Activated T-cell treated with anti-CD3 and anti-CD28 coated beads, Interleukin-2, amount 50 U/mL, for 48 hours (primary cell): ENCODE measurements at regions not wholly inside any gene's neighbourhood (a gene's known extent, or its start where the extent isn't known, plus 50 kb on each side); places are given as distances from the start of the nearest gene placed in this dataset.
"Not testable (repeated sequence)": the region's sequence is repeated elsewhere in the genome, so short reads cannot be mapped to it uniquely, and the experiment has no call there.

Experiments used
- DNase-seq, 2 experiments: peaks; one replicate each; pipeline ENCODE4 v3.0.0-alpha.2; 2020

GRCh38 chr3:186453531-186453930 is 90.6 kb downstream of the CRYGS start:
- DNase-seq, result no peak

DNA sequence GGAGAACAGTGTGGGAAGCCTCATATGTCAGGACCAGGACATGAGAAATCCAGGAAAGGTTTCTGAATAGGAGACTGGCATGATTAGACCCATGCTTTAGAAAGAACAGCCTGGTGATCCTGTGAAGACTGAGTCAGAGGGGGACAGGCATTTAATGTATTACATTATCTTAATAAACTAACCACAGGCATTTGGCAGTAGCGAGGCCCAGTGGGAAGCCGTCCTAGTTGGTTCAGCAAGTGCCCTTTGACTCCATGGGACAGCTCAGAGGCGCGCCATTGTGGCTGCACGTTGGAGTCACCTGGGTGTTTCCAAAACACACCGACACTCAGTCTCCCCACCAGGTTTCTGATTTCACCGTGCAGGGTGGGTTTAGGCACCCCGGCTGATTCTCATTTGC is 90.5 kb upstream of the DGKG start:
- DNase-seq, result no peak

DNA sequence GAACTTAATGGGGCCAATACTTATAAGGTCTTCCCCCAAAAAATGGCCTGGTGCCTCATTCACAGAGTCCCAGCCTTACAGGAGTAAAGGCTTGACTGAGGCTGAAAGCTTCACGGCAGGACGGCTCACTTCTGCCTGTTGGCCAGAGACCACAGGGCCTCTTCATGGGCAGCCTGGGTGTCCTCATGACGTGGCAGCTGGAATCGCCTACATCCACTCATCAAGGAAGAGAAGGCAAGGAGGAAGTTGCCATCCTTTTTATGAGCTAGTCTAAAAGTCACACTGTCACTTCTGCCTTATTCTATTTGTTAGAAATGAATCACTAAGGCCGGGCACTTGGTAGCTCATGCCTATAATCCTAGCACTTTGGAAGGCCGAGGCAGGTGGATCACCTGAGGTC is 89.3 kb upstream of the DGKG start:
- no peak for DNase-seq

- DNase-seq, result no peak
Measured at GRCh38 chr3:186444974-186445373, 82.9 kb upstream of the DGKG start.

- no peak for DNase-seq
Measured at GRCh38 chr3:186444288-186444687, 82.3 kb upstream of the DGKG start.

DNA sequence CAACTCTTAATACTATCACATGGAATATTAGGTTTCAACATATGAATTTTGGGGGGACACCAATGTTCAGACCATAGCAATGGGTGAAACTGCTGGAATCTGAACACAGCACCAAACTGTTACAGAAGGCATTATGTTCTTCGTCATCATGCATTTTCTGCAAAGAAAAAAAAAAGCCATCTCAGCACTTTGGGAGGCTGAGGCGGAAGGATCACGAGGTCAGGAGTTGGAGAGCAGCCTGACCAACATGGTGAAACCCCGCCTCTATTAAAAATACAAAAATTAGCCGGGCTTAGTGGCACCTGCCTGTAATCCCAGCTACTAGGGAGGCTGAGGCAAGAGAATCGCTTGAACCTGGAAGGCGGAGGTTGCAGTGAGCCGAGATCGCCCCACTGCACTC is 80.9 kb upstream of the DGKG start:
- not testable (repeated sequence) for DNase-seq

DNA sequence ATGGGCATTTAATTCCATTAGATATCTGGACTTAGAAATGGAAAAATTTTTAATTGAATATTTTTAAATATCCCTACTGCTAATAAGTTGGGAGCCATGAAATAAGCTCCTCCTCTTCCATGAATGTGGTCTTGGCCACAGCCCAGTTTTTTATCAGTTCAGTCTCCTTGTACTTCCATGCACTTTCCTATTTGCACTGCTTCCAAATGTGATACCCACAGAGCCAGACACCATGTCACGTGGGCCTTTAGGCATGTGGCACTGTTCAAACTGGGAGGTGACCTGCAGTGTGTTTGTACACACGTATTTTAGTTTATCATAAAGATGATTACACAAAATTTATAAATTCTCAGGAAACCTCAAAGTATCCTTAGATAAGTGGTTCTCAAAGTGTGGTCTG is 80.1 kb upstream of the DGKG start:
- no peak for DNase-seq

GRCh38 chr3:186440891-186441290 is 78.9 kb upstream of the DGKG start:
- DNase-seq, result no peak

DNA sequence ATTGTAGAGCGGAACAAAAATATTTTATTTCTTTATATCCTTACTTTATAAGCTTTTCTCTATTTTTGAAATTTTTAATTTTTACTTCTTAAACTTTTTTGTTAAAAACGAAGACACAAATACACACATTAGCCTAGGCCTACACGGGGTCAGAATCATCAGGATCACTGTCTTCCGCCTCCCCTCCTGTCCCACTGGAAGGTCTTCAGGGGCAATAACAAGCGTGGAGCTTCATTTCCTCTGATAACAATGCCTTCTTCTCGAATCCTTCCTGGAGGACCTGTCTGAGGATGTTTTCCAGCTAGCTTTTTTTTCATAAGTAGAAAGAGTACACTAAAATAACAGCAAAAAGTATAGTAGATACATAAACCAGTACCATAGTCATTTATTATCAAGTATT is 77.7 kb upstream of the DGKG start:
- no peak for DNase-seq

DNA sequence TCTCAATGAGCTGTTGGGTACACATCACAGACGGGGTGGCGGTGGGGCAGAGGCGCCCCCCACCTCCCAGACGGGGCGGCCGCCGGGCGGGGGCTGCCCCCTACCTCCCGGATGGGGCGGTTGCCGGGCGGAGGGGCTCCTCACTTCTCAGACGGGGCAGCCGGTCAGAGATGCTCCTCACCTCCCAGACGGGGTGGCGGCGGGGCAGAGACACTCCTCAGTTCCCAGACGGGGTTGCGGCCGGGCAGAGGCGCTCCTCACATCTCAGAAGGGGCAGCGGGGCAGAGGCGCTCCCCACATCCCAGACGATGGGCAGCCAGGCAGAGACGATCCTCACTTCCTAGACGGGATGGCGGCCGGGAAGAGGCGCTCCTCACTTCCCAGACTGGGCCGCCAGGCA is 73.3 kb upstream of the DGKG start:
- DNase-seq, result not testable (repeated sequence)

DNA sequence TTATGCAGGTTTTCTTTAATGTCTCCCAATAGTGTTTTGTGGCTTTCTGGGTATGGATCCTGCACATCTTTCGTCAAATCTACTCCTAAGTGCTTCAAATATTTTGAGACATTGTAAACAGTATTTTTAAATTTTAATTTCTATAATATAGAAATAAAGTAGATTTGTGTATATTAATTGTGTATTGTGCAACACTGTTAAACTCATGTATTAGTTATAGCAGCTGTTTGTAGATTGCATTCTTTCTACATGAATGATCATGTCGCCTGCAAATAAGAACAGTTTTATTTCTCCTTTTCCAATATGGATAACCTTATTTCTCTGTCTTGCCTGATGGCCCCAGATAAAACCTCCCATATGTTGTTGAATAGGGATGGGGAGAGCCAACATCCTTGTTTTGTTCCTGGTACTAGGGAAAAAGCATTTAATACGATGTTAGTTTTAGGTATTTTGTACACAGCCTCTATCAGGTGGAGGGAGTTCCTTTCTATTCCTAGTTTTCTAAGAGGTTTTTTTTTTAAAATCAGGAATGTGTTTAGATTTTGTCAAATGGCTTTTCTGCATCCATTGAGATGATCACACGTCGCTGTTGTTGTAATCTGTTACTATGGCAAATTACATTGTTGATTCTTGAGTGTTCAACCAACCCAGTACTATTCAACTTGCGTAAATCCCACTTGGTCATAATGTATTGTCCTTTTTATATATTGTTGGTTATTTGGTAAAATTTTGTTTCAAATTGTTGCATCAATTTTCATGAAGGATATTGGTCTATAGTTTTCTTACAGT is 71.1 kb upstream of the DGKG start:
- DNase-seq, result no peak

DNA sequence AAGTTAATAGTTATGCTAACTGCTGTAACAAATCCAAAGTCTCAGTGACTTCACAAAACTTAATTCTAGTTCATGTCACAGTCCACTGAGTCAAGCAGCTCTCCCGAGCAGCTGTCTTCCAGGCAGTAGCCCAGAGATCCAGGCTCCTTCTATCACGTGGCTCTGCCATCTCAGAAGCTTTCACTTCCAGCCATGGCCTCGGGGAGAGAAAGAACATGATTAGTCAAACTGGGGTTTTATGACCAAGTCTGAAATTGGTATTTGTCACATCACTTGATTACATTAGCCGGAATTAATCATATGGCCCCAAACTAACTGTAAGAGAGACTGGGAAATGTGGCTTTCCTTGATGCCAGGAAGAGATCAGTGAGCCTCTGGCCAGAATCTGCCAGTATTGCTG is 70.2 kb upstream of the DGKG start:
- peak; percentile 39 to 40 for DNase-seq

- DNase-seq, result no peak
Measured at GRCh38 chr3:186427627-186428281, 65.7 kb upstream of the DGKG start.

DNA sequence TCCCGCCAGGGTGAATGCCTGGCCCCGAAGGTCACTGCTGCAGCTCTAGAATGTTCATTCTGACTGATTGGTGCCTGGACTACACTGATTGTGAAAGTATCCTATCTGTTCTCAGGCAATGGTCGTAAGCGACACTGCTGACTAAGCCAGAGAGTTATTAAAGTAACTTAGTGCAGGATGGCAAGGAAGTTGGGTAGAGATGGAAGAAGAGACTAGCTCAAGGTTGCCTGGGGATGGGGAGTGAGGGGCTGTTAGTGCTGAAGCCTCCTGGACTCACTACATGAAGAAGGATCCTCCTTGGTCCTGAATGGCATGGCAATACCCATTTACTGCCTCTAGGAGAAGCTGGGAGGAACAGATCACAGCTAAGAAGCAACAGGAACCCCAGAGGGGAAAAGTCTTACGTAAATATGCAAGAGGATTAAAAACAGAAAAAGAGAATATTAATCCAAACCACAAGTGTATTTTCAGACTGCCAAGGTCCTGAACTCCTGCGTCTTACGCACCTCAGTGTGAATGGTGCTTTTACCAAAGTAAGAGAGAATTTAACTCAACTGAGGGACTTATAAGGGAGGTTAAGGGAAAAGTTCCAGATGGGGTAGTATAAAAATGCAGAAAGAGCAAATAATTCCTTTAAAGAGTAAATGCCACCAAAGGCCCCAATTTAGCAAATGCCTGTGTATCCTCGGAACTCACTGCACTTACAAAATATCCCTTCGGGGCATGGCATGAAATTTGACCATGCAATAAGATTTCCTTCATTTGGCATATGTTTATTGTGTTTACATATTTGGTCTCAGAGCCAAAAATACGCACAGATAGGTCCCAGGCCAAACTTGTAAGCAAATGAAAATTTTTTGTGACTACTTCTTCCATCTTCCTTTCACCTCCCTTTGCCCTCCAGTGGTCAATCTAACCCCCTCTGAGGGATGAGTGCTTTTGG is 64.0 kb upstream of the DGKG start:
- no peak for DNase-seq

- DNase-seq, result no peak
Measured at GRCh38 chr3:186421946-186422345, 59.9 kb upstream of the DGKG start.

DNA sequence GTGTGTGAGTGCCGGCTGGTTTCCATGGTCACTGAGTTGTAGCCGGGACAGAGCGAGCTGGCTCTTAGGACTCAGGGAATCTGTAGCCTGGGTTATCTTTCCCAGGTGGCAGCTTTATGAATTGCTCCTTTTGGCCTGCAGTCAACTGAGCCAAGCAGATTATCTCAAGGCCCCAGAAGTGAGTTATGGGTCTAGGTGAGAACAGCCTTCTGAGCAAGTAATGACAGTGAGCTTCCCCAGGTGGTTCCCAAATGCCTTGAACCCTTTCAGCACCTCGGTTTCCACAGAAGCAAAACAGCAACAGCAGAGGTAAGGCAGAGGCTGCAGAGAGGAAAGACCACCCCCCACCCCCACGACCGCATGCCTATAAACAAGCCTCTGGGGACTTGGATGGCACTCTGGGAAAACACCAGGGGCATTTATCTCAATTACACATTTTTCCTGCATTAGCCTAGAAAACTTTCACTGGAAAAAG is 56.7 kb upstream of the DGKG start:
- DNase-seq, result no peak

- no peak for DNase-seq
Measured at GRCh38 chr3:186417791-186418190, 55.8 kb upstream of the DGKG start.

DNA sequence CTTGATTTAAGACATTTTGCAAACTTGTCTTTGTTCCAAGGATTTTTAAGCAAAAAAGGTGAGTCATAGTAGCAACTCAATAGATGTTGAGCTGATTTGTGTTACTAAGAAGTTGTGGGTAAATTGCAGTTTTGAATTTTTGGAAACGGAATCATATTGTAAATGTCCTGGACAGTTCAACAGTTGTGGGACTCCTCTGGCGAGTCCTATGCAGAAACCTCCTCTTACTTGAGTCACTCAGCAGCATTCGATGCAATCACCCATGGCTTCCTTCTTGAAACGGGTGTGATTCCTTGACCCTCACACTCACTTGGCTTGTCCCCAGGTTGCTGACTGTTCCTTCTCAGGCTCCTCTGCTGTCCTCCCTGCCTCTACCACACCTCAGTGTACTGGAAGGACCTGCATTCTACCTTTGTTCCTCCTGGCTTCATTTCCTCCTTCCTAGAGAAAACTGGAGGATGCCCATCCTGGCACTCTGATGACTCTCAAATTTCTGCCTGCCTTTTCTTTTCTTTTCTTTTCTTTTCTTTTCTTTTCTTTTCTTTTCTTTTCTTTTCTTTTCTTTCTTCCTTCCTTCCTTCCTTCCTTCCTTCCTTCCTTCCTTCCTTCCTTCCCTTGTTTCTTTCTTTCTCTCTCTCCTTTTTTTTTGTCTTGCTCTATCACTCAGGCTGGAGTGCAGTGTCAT is 52.8 kb upstream of the DGKG start:
- DNase-seq, result no peak

GRCh38 chr3:186413615-186414415 is 51.8 kb upstream of the DGKG start:
- DNase-seq, result peak; percentile 31 to 42

DNA sequence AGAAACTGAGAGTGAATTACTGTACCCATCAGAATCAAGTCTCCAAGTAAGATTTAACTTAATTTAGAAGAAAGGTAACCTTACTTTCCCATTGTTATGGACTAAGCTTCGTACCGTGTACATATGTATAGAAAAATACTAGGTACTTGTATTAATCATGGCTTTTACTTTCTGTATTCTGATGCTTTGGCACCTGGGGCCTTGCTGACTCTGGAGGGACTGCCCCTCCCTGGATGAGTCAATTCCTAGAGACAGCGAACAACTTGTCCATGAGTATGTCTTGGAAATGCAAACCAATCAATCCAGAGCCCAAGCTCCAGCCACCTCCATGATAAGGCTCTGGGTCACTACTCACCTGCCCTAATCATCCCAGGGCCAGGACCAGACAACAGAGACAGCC is 50.0 kb upstream of the DGKG start:
- peak; percentile 61 to 62 for DNase-seq
